HepG2 (cell line): ENCODE measurements at regions not wholly inside any gene's neighbourhood (a gene's known extent, or its start where the extent isn't known, plus 50 kb on each side); places are given as distances from the start of the nearest gene placed in this dataset.

ENCODE experiments used
- ATAC-seq: fragments of 200-7000 bp; cut with Tn5 transposase; 3 replicates; pipeline ENCODE4 v1.9.1; 2020; ENCODE audit warnings: mild to moderate bottlenecking, moderate library complexity
- BruUV-seq: library from RNA; stranded (reverse); fragments of 400-500 nt; replicated peaks from 2 replicates; lab custom pipeline; 2021; lab: Mats Ljungman, UMichigan
- CTCF ChIA-PET: fragments of 300-600 bp; formaldehyde crosslinking; extraction: SDS; loops from one replicate; lab custom pipeline; 2021; ENCODE audit warnings: low total read pairs, inconsistent platforms, low intra/inter-chr PET ratio; lab: Yijun Ruan, JAX
- POLR2A ChIA-PET: fragments of 350-600 bp; sonication (Branson Sonifier 250); formaldehyde crosslinking; loops from one replicate; lab custom pipeline; 2020; ENCODE audit warnings: antibody characterized with exemption, inconsistent platforms; lab: Yijun Ruan, JAX
- DNase-seq: peaks from one replicate; pipeline ENCODE4 v3.0.0-alpha.2; 2015; ENCODE audit warnings: low spot score
- FAIRE-seq: peaks from 3 replicates; lab custom pipeline; 2011; peaks lifted over from hg19 to GRCh38; lab: Jason Lieb, UNC
- H2AFZ ChIP-seq: one replicate; pipeline ENCODE4 v1.6.1; 2011; ENCODE audit warnings: low read length, inconsistent platforms
- H3K27ac ChIP-seq: fragments of 300-600 bp; 3 replicates; pipeline ENCODE4 v1.8.0; 2011; ENCODE audit warnings: mixed run types, mild to moderate bottlenecking, mixed read lengths, low read length, inconsistent platforms; ENCODE audit not compliant: insufficient read depth; ENCODE audit errors: extremely low read length
- H3K27me3 ChIP-seq, 2 experiments: fragments of 200-600 bp in 1 of 2; 2 replicates in 1 of 2; 3 replicates in 1 of 2; pipeline versions ENCODE4 v1.6.0 to v1.8.0; 2011; ENCODE audit warnings: low read length in 2 of 2, mild to moderate bottlenecking in 2 of 2, moderate library complexity in 2 of 2, inconsistent platforms in 1 of 2; ENCODE audit not compliant: insufficient read depth in 2 of 2, control insufficient read depth in 1 of 2
- H3K36me3 ChIP-seq, 2 experiments: fragments of 200-600 bp in 1 of 2; replicated peaks in 1 of 2; 2 replicates in 1 of 2; 3 replicates in 1 of 2; pipeline versions ENCODE4 v1.5.1 to v1.8.0; 2011; ENCODE audit warnings: low read length in 2 of 2, inconsistent platforms in 1 of 2; ENCODE audit not compliant: insufficient read depth in 2 of 2, control insufficient read depth in 1 of 2
- H3K4me1 ChIP-seq: 2 replicates; pipeline ENCODE4 v1.5.1; 2012; ENCODE audit warnings: low read length, inconsistent platforms; ENCODE audit not compliant: insufficient read depth
- H3K4me2 ChIP-seq: 2 replicates; pipeline ENCODE4 v1.6.0; 2011; ENCODE audit warnings: low read depth, low read length, inconsistent platforms
- H3K4me3 ChIP-seq, 3 experiments: fragments of 200-600 bp in 1 of 3; sonication (generic), shearing (Covaris generic) in 1 of 3; replicated peaks in 1 of 3; 2 replicates each; pipeline ENCODE4 v1.5.1; 2011 to 2016; ENCODE audit warnings: low read length in 3 of 3, inconsistent platforms in 2 of 3, low read depth in 2 of 3, mild to moderate bottlenecking in 2 of 3, control low read depth in 1 of 3, mixed read lengths in 1 of 3; ENCODE audit not compliant: insufficient read depth in 1 of 3
- H3K79me2 ChIP-seq: one replicate; pipeline ENCODE4 v1.6.1; 2011; ENCODE audit warnings: low read length, inconsistent platforms; ENCODE audit not compliant: insufficient read depth
- H3K9ac ChIP-seq: 2 replicates; pipeline ENCODE4 v1.6.0; 2011; ENCODE audit warnings: mild to moderate bottlenecking, low read depth, low read length, inconsistent platforms; ENCODE audit not compliant: insufficient read depth
- H3K9me3 ChIP-seq: 2 replicates; pipeline ENCODE4 v1.5.1; 2012; ENCODE audit warnings: mild to moderate bottlenecking, low read length
- H4K20me1 ChIP-seq: 2 replicates; pipeline ENCODE4 v1.6.0; 2011; ENCODE audit warnings: inconsistent platforms, mild to moderate bottlenecking, low read length, moderate library complexity; ENCODE audit not compliant: insufficient read depth
- ATRX ChIP-seq: sonication (generic); formaldehyde crosslinking; IDR thresholded peaks from 2 replicates; pipeline ENCODE4 v1.4.0; 2020; ENCODE audit warnings: missing genetic modification reagents, borderline replicate concordance
- BRF2 ChIP-seq: sonication (generic); formaldehyde crosslinking; IDR thresholded peaks from 2 replicates; pipeline ENCODE4 v1.8.1; 2022; ENCODE audit warnings: mild to moderate bottlenecking, missing genetic modification reagents
- ERF ChIP-seq: IDR thresholded peaks from 2 replicates; pipeline ENCODE4 v1.6.1; 2018; ENCODE audit warnings: missing biosample characterization, missing genetic modification reagents
- HBP1 ChIP-seq: IDR thresholded peaks from 2 replicates; pipeline ENCODE4 v1.6.1; 2016; ENCODE audit warnings: low read depth, control low read depth
- JUND ChIP-seq: sonication (generic); formaldehyde crosslinking; IDR thresholded peaks from 2 replicates; pipeline ENCODE4 v1.8.0; 2022; ENCODE audit warnings: mild to moderate bottlenecking, missing genetic modification reagents
- TFE3 ChIP-seq: IDR thresholded peaks from 2 replicates; pipeline ENCODE4 v1.6.1; 2016
- ZFP82 ChIP-seq: sonication (generic); formaldehyde crosslinking; IDR thresholded peaks from 2 replicates; pipeline ENCODE4 v1.5.1; 2020; ENCODE audit warnings: mild to moderate bottlenecking, missing genetic modification reagents, borderline replicate concordance
- ZNF350 ChIP-seq: sonication (generic); formaldehyde crosslinking; IDR thresholded peaks from 2 replicates; pipeline ENCODE4 v1.4.0; 2020; ENCODE audit warnings: mild to moderate bottlenecking, low read depth, missing genetic modification reagents, borderline replicate concordance
- ZNF383 ChIP-seq: sonication (generic); formaldehyde crosslinking; IDR thresholded peaks from 2 replicates; pipeline ENCODE4 v1.4.0; 2020; ENCODE audit warnings: missing genetic modification reagents, mild to moderate bottlenecking, borderline replicate concordance
- ZNF564 ChIP-seq: sonication (generic); formaldehyde crosslinking; IDR thresholded peaks from 2 replicates; pipeline ENCODE4 v1.8.1; 2023; ENCODE audit warnings: mild to moderate bottlenecking, missing genetic modification reagents
- WGBS: methylation state at CpG from one replicate; pipeline ENCODE4 v1.1.6; 2017; ENCODE audit warnings: low lambda C conversion rate; 5-methylcytosine and 5-hydroxymethylcytosine counted together
- in situ Hi-C: cut with HindIII; loops from 2 replicates; pipeline ENCODE4 v1.10.0; 2017; ENCODE audit warnings: low pct_unique_long_range_greater_than_20kb; ENCODE audit not compliant: extremely low pct_ligation_motif_present
- intact Hi-C: fragments of 100-400 bp; cut with micrococcal nuclease; formaldehyde crosslinking; loops from one replicate; pipeline ENCODE4 v1.10.0; 2022; ENCODE audit not compliant: unreplicated experiment

- in situ Hi-C loops, result no loop called here
- DNase-seq, result no peak
- Histone ChIP-seq H3K27me3 (no peaks in the 10 kb centered on the region), H3K4me1 (no peaks in the 10 kb centered on the region), H3K4me3 (no peak overlapping the region), H3K4me2 (no peak overlapping the region), H3K27ac (no peak overlapping the region), H3K36me3 (no peaks in the 10 kb centered on the region), H3K79me2 (no peaks in the 10 kb centered on the region), H3K9ac (no peak overlapping the region), H4K20me1 (no peaks in the 10 kb centered on the region), H2AFZ (no peak overlapping the region), H3K9me3 (peaks cover 67% of the 10 kb centered on the region)
- POLR2A ChIA-PET, result no interaction called here
- 3% methylated on average over 5 of the region's 5 CpGs for WGBS
- no peak for ATAC-seq
- no TSS peak for BruUV-seq
- FAIRE-seq, result no peak
- CTCF ChIA-PET, result no interaction called here
- intact Hi-C loops, result no loop called here
- TF ChIP-seq JUND (CRISPR knock-in tag) (no peak), HBP1 (CRISPR knock-in tag) (no peak), ZNF350 (CRISPR knock-in tag) (no peak), ERF (CRISPR knock-in tag) (no peak), BRF2 (no peak), ZNF383 (CRISPR knock-in tag) (no peak), ZFP82 (CRISPR knock-in tag) (no peak), TFE3 (CRISPR knock-in tag) (no peak), ZNF564 (CRISPR knock-in tag) (no peak), ATRX (no peak)
Observed at GRCh38 chr5:3899093-3899492, 303.5 kb downstream of the IRX1 start.
